ENCODE measurements at regions not wholly inside any gene's neighbourhood (a gene's known extent, or its start where the extent isn't known, plus 50 kb on each side); places are given as distances from the start of the nearest gene placed in this dataset.
"Not testable (repeated sequence)": the region's sequence is repeated elsewhere in the genome, so short reads cannot be mapped to it uniquely, and the experiment has no call there.

GRCh38 chr5:153939101-153939500 is 99.6 kb downstream of the FAM114A2 start:
- Histone ChIP-seq H3K27ac (no peak overlapping the region), H3K9me3 (replicated peaks) (peaks cover 4% of the 10 kb centered on the region; the same call in 1 of the 2 replicates), H3K36me3 (no peaks in the 10 kb centered on the region), H3K4me1 (no peaks in the 10 kb centered on the region), H3K4me3 (no peak overlapping the region), H3K27me3 (no peaks in the 10 kb centered on the region)
- no peak for DNase-seq

DNA sequence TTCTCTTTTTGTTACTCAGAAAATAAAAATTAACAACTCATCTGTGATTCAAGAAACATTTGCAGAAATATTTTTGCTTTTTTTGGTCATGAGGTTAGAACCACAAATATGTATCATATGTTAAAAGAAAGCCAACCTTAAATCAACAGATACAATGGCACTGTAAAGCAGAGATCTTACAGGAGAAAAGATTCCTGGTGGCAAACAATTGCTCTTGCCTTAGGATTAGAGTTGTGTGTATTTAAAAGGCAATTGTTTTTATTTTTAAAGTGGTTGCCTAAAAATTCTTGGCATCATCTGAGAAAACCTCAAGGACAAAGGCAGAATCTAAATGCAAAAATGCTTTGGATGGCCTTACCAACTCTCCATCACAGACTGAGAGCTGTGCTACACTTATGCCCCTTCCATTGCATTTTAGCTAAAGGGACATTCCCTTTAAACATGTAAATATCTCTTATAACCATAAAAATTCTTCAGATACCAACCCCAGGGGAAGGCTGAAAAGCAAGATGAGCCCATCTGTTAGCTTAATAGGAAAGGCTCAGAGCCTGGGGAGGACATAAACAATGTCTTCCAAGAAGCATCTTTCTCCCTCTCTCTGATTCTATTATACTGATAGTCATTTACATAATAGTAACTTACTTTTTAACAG is 100.4 kb downstream of the FAM114A2 start:
- Histone ChIP-seq H3K36me3 (no peaks in the 10 kb centered on the region), H3K9me3 (replicated peaks) (peaks cover 4% of the 10 kb centered on the region; the same call in 1 of the 2 replicates), H3K4me3 (no peak overlapping the region), H3K27ac (no peak overlapping the region), H3K27me3 (no peaks in the 10 kb centered on the region), H3K4me1 (no peaks in the 10 kb centered on the region)
- no peak for DNase-seq

DNA sequence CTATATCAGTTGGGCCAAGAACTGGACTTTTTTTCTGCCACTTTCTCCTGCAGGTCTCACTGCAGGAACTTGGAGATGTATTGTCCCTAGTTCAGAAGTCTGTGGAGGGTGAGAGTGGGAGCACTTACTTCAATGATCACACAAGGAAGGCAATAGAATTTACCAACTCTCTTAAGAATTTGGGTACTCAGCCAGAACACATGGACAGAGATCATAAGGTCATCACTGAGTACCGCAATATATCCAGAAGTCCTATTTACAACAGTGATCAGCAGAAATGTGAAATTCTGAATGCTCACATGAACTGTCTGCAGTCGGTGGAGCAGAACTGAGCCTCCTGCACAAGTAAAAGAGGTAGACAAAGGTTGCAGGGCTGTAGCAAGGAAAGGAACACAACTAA is 101.0 kb downstream of the FAM114A2 start:
- DNase-seq, result no peak
- H3K4me3 ChIP-seq, result no peak overlapping the region
- no peak overlapping the region for H3K27ac ChIP-seq
- peaks cover 4% of the 10 kb centered on the region; the same call in 1 of the 2 replicates for H3K9me3 ChIP-seq (replicated peaks)
- no peaks in the 10 kb centered on the region for H3K4me1 ChIP-seq
- no peaks in the 10 kb centered on the region for H3K36me3 ChIP-seq
- H3K27me3 ChIP-seq, result no peaks in the 10 kb centered on the region

DNA sequence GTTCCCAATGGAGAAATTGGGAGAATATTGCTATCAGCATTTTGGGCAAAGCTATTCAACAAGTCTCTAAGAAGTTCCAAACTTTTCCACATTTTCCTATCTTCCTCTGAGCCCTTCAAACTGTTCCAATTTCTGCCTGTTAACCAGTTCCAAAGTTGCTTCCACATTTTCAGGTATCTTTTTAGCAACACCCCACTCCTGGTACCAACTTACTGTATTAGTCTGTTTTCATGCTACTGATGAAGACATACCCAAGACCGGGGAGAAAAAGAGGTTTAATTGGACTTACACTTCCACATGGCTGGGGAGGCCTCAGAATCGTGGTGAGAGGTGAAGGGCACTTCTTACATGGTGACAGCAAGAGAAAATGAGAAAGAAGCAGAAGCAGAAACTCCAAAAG is 103.6 kb downstream of the FAM114A2 start:
- not testable (repeated sequence) for H3K36me3 ChIP-seq; H3K27ac ChIP-seq; H3K27me3 ChIP-seq; H3K4me3 ChIP-seq; DNase-seq; H3K4me1 ChIP-seq; H3K9me3 ChIP-seq (replicated peaks)

DNA sequence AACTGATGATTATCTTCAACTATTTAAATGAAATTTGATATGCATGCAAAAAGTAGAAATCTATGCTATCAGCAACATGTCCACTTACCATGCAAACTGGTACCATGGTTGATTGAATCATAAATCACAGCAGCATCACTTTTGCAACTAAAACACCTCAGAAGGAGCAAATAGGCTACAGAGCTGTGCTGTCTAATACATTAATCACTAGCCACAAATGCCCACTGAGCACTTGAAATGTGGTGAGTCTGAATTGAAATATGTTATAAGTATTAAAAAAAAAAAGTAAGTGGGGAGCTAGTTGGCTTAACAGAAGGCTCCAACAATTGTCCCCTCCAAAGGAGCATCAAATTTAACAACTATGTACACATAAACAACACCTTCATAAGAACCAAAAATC is 112.5 kb downstream of the FAM114A2 start:
- no peak overlapping the region for H3K4me3 ChIP-seq
- no peak for DNase-seq

GRCh38 chr5:153919161-153919560 is 119.5 kb downstream of the FAM114A2 start:
- Histone ChIP-seq H3K27ac (no peak overlapping the region), H3K36me3 (no peaks in the 10 kb centered on the region), H3K9me3 (replicated peaks) (0 out of 2 replicates have a peak, but pooled peaks cover 3% of the 10 kb centered on the region), H3K4me3 (no peak overlapping the region), H3K27me3 (no peaks in the 10 kb centered on the region; the same call in 1 of the 2 replicates), H3K4me1 (no peaks in the 10 kb centered on the region)
- no peak for DNase-seq

More for the DNA sequence above, 112.5 kb downstream of the FAM114A2 start:
- no peak overlapping the region for H3K27ac ChIP-seq
- H3K27me3 ChIP-seq, result no peaks in the 10 kb centered on the region
- no peaks in the 10 kb centered on the region for H3K4me1 ChIP-seq
- H3K9me3 ChIP-seq (replicated peaks), result no peaks in the 10 kb centered on the region
- H3K36me3 ChIP-seq, result no peaks in the 10 kb centered on the region

GRCh38 chr5:153907170-153907775 is 131.4 kb downstream of the FAM114A2 start:
- Histone ChIP-seq H3K4me3 (no peak overlapping the region), H3K9me3 (replicated peaks) (no peaks in the 10 kb centered on the region), H3K4me1 (no peaks in the 10 kb centered on the region), H3K27me3 (no peaks in the 10 kb centered on the region), H3K36me3 (no peaks in the 10 kb centered on the region), H3K27ac (no peak overlapping the region)
- DNase-seq, result no peak

DNA sequence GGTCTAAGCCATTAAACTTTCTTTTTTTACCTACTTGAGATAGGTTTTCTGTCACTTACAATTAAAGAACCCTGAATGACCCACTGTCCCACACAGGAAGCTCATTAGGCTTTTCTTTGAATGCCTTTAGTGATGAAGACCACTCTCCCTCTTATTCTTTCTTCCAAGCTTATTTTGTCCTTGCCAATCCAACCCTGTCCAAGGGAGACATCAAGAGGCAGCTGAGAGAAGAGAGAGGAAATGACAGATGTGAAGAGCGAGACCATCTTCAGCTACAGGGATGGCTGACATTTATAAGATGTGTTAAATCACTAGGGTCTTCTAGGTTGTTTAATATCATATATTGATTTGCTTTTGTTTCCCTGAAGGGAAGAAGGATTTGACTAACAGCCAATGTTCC is 133.5 kb downstream of the FAM114A2 start:
- Histone ChIP-seq H3K4me1 (no peaks in the 10 kb centered on the region), H3K4me3 (no peak overlapping the region), H3K36me3 (no peaks in the 10 kb centered on the region), H3K27ac (no peak overlapping the region), H3K9me3 (replicated peaks) (no peaks in the 10 kb centered on the region), H3K27me3 (no peaks in the 10 kb centered on the region; the same call in 1 of the 2 replicates)
- DNase-seq, result no peak

- DNase-seq, result no peak
- Histone ChIP-seq H3K4me3 (no peak overlapping the region), H3K4me1 (no peaks in the 10 kb centered on the region), H3K9me3 (replicated peaks) (no peaks in the 10 kb centered on the region), H3K27ac (no peak overlapping the region), H3K27me3 (no peaks in the 10 kb centered on the region; the same call in 1 of the 2 replicates), H3K36me3 (no peaks in the 10 kb centered on the region)
Measured at GRCh38 chr5:153903321-153903720, 135.4 kb downstream of the FAM114A2 start.

GRCh38 chr5:153902016-153902415 is 136.7 kb downstream of the FAM114A2 start:
- H3K4me3 ChIP-seq, result no peak overlapping the region
- no peak for DNase-seq
- H3K4me1 ChIP-seq, result no peaks in the 10 kb centered on the region
- no peaks in the 10 kb centered on the region; the same call in 1 of the 2 replicates for H3K27me3 ChIP-seq
- H3K27ac ChIP-seq, result no peak overlapping the region
- no peaks in the 10 kb centered on the region for H3K36me3 ChIP-seq
- no peaks in the 10 kb centered on the region for H3K9me3 ChIP-seq (replicated peaks)

DNA sequence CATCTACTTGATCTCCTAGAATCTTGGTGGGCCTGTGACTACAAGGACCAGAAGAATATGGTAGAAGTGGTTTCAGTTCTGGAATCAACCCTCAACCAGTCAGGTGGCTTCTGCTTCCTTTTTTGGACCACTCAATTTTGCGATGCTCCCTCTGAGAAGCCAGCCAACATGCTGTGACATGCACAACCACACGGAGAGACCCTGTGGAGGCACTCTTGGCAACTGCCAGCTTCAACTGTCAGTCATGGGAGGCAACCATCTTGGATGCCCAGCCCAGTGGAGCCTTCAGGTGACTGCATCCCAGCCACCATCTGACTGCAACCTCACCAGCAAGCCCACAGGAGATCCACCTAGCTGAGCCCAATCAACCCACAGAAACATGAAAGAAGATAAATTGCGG is 137.3 kb downstream of the FAM114A2 start:
- no peak for DNase-seq
- Histone ChIP-seq H3K4me3 (no peak overlapping the region), H3K27ac (no peak overlapping the region), H3K9me3 (replicated peaks) (no peaks in the 10 kb centered on the region), H3K36me3 (no peaks in the 10 kb centered on the region), H3K4me1 (no peaks in the 10 kb centered on the region), H3K27me3 (no peaks in the 10 kb centered on the region; the same call in 1 of the 2 replicates)

- Histone ChIP-seq H3K27ac (no peak overlapping the region), H3K9me3 (replicated peaks) (no peaks in the 10 kb centered on the region), H3K36me3 (no peaks in the 10 kb centered on the region), H3K27me3 (no peaks in the 10 kb centered on the region; the same call in 1 of the 2 replicates), H3K4me3 (no peak overlapping the region), H3K4me1 (no peaks in the 10 kb centered on the region)
- no peak for DNase-seq
Measured at GRCh38 chr5:153900703-153901395, 137.9 kb downstream of the FAM114A2 start.

DNA sequence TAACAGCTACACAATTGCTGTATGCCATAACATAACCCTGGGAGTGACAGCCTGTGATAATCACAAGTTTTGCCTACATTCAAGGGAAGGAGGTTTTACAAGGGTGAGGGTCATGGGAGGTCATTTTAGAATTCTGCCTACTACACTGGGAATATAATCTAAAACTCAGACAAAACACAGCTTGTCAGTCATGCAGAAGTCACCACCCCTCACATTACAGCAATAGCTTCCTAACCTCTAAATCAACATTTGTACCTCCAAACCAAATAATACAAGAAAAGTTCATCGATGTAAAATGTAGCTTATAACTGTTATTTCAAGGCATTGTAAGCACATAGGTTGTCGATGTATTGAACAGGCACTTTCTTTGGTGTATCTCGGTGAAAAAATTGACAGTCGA is 139.0 kb downstream of the FAM114A2 start:
- Histone ChIP-seq H3K27ac (no peak overlapping the region), H3K4me1 (no peaks in the 10 kb centered on the region)
- no peak for DNase-seq

DNA sequence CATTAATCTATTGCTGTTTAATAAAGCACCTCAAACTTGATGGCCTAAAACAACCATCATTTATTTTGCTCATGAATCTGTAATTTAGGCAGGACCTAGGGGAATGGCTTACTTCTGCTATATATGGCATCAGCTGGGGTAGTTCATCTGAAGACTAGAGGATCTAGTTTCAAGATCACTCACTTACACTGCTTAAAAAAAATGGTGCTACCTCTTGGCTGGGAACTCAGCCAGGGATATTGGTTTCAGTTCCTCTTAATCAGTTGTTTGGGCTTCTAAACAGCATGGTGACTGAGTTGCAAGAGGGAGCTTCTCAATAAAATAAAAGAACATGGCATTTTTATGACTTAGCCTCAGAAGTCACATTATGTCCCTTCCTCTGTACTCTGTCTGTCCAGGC is 142.0 kb downstream of the FAM114A2 start:
- Histone ChIP-seq H3K4me3 (no peak overlapping the region), H3K9me3 (replicated peaks) (no peaks in the 10 kb centered on the region), H3K27ac (no peak overlapping the region), H3K27me3 (no peaks in the 10 kb centered on the region; the same call in 1 of the 2 replicates), H3K4me1 (no peaks in the 10 kb centered on the region), H3K36me3 (no peaks in the 10 kb centered on the region)
- DNase-seq, result no peak

More for the DNA sequence above, 139.0 kb downstream of the FAM114A2 start:
- Histone ChIP-seq H3K36me3 (no peaks in the 10 kb centered on the region), H3K9me3 (replicated peaks) (no peaks in the 10 kb centered on the region), H3K4me3 (no peak overlapping the region), H3K27me3 (no peaks in the 10 kb centered on the region; the same call in 1 of the 2 replicates)

DNA sequence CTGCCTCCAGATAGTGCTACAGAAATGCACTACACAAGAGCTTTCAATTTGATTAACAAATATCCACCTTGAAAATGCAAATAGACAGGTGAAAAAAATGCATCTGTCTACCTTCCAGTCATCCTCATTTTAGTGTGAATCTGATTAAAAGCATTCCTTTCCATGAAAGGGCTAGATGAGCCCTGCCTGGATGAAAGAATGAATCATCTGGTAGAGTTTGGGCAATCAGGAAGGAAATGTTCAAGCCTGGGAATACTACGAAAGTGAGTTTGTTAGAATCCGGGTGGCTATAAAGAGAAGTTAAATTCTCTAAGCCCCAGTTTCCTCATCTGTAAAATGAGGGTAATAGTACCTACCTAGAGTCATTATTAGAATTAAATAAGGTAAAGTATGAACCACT is 142.6 kb downstream of the FAM114A2 start:
- H3K4me1 ChIP-seq, result no peaks in the 10 kb centered on the region
- no peak for DNase-seq
- H3K9me3 ChIP-seq (replicated peaks), result no peaks in the 10 kb centered on the region
- H3K36me3 ChIP-seq, result no peaks in the 10 kb centered on the region
- no peak overlapping the region for H3K27ac ChIP-seq
- H3K4me3 ChIP-seq, result no peak overlapping the region
- H3K27me3 ChIP-seq, result no peaks in the 10 kb centered on the region; the same call in 1 of the 2 replicates
